ENCODE measurements at regions not wholly inside any gene's neighbourhood (a gene's known extent, or its start where the extent isn't known, plus 50 kb on each side); places are given as distances from the start of the nearest gene placed in this dataset.

- H3K4me3 ChIP-seq (ENCODE audit: low read depth, low read length), result no peak overlapping the region
- no peak for DNase-seq (ENCODE audit: low read depth)
Observed at GRCh38 chr11:116229236-116229970, 543.4 kb downstream of the BUD13 start.

- no peak overlapping the region for H3K4me3 ChIP-seq (ENCODE audit: low read depth, low read length)
- no peak for DNase-seq (ENCODE audit: low read depth)
Observed at GRCh38 chr11:116226731-116227130, 546.1 kb downstream of the BUD13 start.

GRCh38 chr11:116225784-116226585, 546.8 kb downstream of the BUD13 start:
- no peak overlapping the region for H3K4me3 ChIP-seq (ENCODE audit: low read depth, low read length)
- DNase-seq (ENCODE audit: low read depth), result no peak

GRCh38 chr11:116225236-116225635, 547.6 kb downstream of the BUD13 start:
- no peak overlapping the region for H3K4me3 ChIP-seq (ENCODE audit: low read depth, low read length)
- DNase-seq (ENCODE audit: low read depth), result no peak

- DNase-seq (ENCODE audit: low read depth), result no peak
- no peak overlapping the region for H3K4me3 ChIP-seq (ENCODE audit: low read depth, low read length)
Observed at GRCh38 chr11:116224889-116225200, 547.9 kb downstream of the BUD13 start.

GRCh38 chr11:116224154-116224888, 548.5 kb downstream of the BUD13 start:
- H3K4me3 ChIP-seq (ENCODE audit: low read depth, low read length), result no peak overlapping the region
- no peak for DNase-seq (ENCODE audit: low read depth)

- no peak for DNase-seq (ENCODE audit: low read depth)
Observed at GRCh38 chr11:116221351-116221750, 551.4 kb downstream of the BUD13 start.

GRCh38 chr11:116219171-116219635, 553.6 kb downstream of the BUD13 start:
- H3K4me3 ChIP-seq (ENCODE audit: low read depth, low read length), result no peak overlapping the region
- no peak for DNase-seq (ENCODE audit: low read depth)

More at GRCh38 chr11:116221351-116221750, 551.4 kb downstream of the BUD13 start:
- H3K4me3 ChIP-seq (ENCODE audit: low read depth, low read length), result no peak overlapping the region

- H3K4me3 ChIP-seq (ENCODE audit: low read depth, low read length), result no peak overlapping the region
- DNase-seq (ENCODE audit: low read depth), result no peak
Observed at GRCh38 chr11:116217441-116217840, 555.3 kb downstream of the BUD13 start.

- DNase-seq (ENCODE audit: low read depth), result no peak
- H3K4me3 ChIP-seq (ENCODE audit: low read depth, low read length), result no peak overlapping the region
Observed at GRCh38 chr11:116217006-116217405, 555.8 kb downstream of the BUD13 start.

- DNase-seq (ENCODE audit: low read depth), result no peak
- no peak overlapping the region for H3K4me3 ChIP-seq (ENCODE audit: low read depth, low read length)
Observed at GRCh38 chr11:116215471-116216113, 557.2 kb downstream of the BUD13 start.

- DNase-seq (ENCODE audit: low read depth), result no peak
- no peak overlapping the region for H3K4me3 ChIP-seq (ENCODE audit: low read depth, low read length)
Observed at GRCh38 chr11:116211147-116211546, 561.6 kb downstream of the BUD13 start.

GRCh38 chr11:116210663-116211062, 562.1 kb downstream of the BUD13 start:
- no peak overlapping the region for H3K4me3 ChIP-seq (ENCODE audit: low read depth, low read length)
- no peak for DNase-seq (ENCODE audit: low read depth)

- DNase-seq (ENCODE audit: low read depth), result no peak
- no peak overlapping the region for H3K4me3 ChIP-seq (ENCODE audit: low read depth, low read length)
Observed at GRCh38 chr11:116209255-116209654, 563.5 kb downstream of the BUD13 start.

GRCh38 chr11:116207421-116208141, 565.2 kb downstream of the BUD13 start:
- H3K4me3 ChIP-seq (ENCODE audit: low read depth, low read length), result no peak overlapping the region
- DNase-seq (ENCODE audit: low read depth), result no peak

GRCh38 chr11:116207019-116207418, 565.8 kb downstream of the BUD13 start:
- DNase-seq (ENCODE audit: low read depth), result no peak

GRCh38 chr11:116202922-116203321, 569.9 kb downstream of the BUD13 start:
- no peak for DNase-seq (ENCODE audit: low read depth)
- no peak overlapping the region for H3K4me3 ChIP-seq (ENCODE audit: low read depth, low read length)

More at GRCh38 chr11:116207019-116207418, 565.8 kb downstream of the BUD13 start:
- no peak overlapping the region for H3K4me3 ChIP-seq (ENCODE audit: low read depth, low read length)

- DNase-seq (ENCODE audit: low read depth), result no peak
- H3K4me3 ChIP-seq (ENCODE audit: low read depth, low read length), result no peak overlapping the region
Observed at GRCh38 chr11:116200564-116200963, 572.2 kb downstream of the BUD13 start.

- H3K4me3 ChIP-seq (ENCODE audit: low read depth, low read length), result no peak overlapping the region
- DNase-seq (ENCODE audit: low read depth), result no peak
Observed at GRCh38 chr11:116199182-116199581, 573.6 kb downstream of the BUD13 start.
